Lower lobe of right lung (tissue), 2 donors: ENCODE measurements at regions not wholly inside any gene's neighbourhood (a gene's known extent, or its start where the extent isn't known, plus 50 kb on each side); places are given as distances from the start of the nearest gene placed in this dataset.

Experiments used
- ATAC-seq, 2 donors: fragments of 200-7000 bp; cut with Tn5 transposase; one replicate each; pipeline ENCODE4 v1.9.1; 2020 to 2022; ENCODE audit warnings: mild to moderate bottlenecking in 2 of 2, moderate library complexity in 2 of 2
- DNase-seq: peaks from one replicate; pipeline ENCODE4 v3.0.0-alpha.2; 2020
- H3K27ac ChIP-seq: fragments of 200-600 bp; one replicate; pipeline ENCODE4 v1.8.0; 2022
- H3K27me3 ChIP-seq: fragments of 200-600 bp; one replicate; pipeline ENCODE4 v1.8.0; 2022; ENCODE audit warnings: low read depth
- H3K36me3 ChIP-seq: fragments of 200-600 bp; one replicate; pipeline ENCODE4 v1.8.0; 2022; ENCODE audit warnings: mild to moderate bottlenecking
- H3K4me1 ChIP-seq: fragments of 200-600 bp; one replicate; pipeline ENCODE4 v1.8.0; 2022
- H3K4me3 ChIP-seq: fragments of 200-600 bp; one replicate; pipeline ENCODE4 v1.8.0; 2022; ENCODE audit warnings: mild to moderate bottlenecking
- H3K9me3 ChIP-seq: fragments of 200-600 bp; one replicate; pipeline ENCODE4 v1.8.0; 2022
- intact Hi-C: fragments of 100-400 bp; cut with DNase I; formaldehyde crosslinking; loops from one replicate; pipeline ENCODE4 v1.11.0; 2022
- TF ChIP-seq, protein P1 (sequence below): fragments of 200-600 bp; IDR thresholded peaks from one replicate; pipeline ENCODE4 v1.8.0; 2022; ENCODE audit warnings: antibody characterized with exemption, mild to moderate bottlenecking
- donor health status: DM: no; HTN: yes; CAD: no; lungs with severe emphysema.

- no peak for ATAC-seq
- no peak overlapping the region for H3K27ac ChIP-seq
- TF ChIP-seq, protein P1, sequence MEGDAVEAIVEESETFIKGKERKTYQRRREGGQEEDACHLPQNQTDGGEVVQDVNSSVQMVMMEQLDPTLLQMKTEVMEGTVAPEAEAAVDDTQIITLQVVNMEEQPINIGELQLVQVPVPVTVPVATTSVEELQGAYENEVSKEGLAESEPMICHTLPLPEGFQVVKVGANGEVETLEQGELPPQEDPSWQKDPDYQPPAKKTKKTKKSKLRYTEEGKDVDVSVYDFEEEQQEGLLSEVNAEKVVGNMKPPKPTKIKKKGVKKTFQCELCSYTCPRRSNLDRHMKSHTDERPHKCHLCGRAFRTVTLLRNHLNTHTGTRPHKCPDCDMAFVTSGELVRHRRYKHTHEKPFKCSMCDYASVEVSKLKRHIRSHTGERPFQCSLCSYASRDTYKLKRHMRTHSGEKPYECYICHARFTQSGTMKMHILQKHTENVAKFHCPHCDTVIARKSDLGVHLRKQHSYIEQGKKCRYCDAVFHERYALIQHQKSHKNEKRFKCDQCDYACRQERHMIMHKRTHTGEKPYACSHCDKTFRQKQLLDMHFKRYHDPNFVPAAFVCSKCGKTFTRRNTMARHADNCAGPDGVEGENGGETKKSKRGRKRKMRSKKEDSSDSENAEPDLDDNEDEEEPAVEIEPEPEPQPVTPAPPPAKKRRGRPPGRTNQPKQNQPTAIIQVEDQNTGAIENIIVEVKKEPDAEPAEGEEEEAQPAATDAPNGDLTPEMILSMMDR: no peak
Measured at GRCh38 chr6:44665683-44666082, 278.2 kb downstream of the CDC5L start.

DNA sequence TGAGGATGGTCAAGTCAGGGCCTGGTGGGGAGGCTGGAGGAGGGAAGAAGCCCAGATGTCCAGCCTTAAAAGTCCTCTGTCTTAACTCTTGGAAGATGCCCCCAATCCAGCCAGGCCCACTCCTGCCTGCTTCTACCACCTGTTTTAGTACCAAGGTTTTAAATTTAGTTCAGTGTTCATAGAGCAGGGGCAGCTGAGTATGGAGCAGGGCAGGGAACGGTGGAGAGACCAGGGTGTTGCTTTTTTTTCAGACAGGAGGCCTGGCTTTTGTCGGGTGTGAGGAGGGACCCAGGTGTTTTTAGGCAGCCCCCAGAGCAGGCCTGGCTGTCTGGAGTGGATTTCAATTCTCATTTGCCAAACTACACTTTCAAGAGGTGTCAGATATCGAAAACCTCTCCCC, 278.8 kb downstream of the CDC5L start:
- ATAC-seq (no peak), DNase-seq (no peak)
- no peaks in the 10 kb centered on the region for H3K36me3 ChIP-seq
- no peaks in the 10 kb centered on the region for H3K27me3 ChIP-seq
- intact Hi-C loops: no loop called here
- TF ChIP-seq, protein P1: no peak
- no peak overlapping the region for H3K27ac ChIP-seq
- no peak overlapping the region for H3K4me3 ChIP-seq
- H3K9me3 ChIP-seq: no peaks in the 10 kb centered on the region
- H3K4me1 ChIP-seq: peaks cover 13% of the 10 kb centered on the region

More at GRCh38 chr6:44665683-44666082, 278.2 kb downstream of the CDC5L start:
- H3K4me1 ChIP-seq: peaks cover 13% of the 10 kb centered on the region
- H3K36me3 ChIP-seq: no peaks in the 10 kb centered on the region
- intact Hi-C loops: no loop called here
- H3K9me3 ChIP-seq: no peaks in the 10 kb centered on the region
- H3K27me3 ChIP-seq: no peaks in the 10 kb centered on the region
- DNase-seq: no peak
- H3K4me3 ChIP-seq: no peak overlapping the region

GRCh38 chr6:44667226-44667625, 279.7 kb downstream of the CDC5L start:
- intact Hi-C loops: no loop called here
- Histone ChIP-seq H3K27me3 (no peaks in the 10 kb centered on the region), H3K4me1 (peaks cover 11% of the 10 kb centered on the region), H3K27ac (no peak overlapping the region), H3K4me3 (no peak overlapping the region), H3K9me3 (no peaks in the 10 kb centered on the region), H3K36me3 (no peaks in the 10 kb centered on the region)
- DNase-seq (no peak), ATAC-seq (no peak)
- TF ChIP-seq, protein P1: no peak

- no peak overlapping the region for H3K4me3 ChIP-seq
- no peaks in the 10 kb centered on the region for H3K36me3 ChIP-seq
- no peaks in the 10 kb centered on the region for H3K27me3 ChIP-seq
- H3K9me3 ChIP-seq: no peaks in the 10 kb centered on the region
- peak in 1 of 2 donors; percentile 55 for ATAC-seq
- DNase-seq: no peak
- intact Hi-C loops: no loop called here
- TF ChIP-seq, protein P1: peak; percentile 53
- peaks cover 5% of the 10 kb centered on the region for H3K4me1 ChIP-seq
- H3K27ac ChIP-seq: no peak overlapping the region
Measured at GRCh38 chr6:44667668-44668390, 280.3 kb downstream of the CDC5L start.

DNA sequence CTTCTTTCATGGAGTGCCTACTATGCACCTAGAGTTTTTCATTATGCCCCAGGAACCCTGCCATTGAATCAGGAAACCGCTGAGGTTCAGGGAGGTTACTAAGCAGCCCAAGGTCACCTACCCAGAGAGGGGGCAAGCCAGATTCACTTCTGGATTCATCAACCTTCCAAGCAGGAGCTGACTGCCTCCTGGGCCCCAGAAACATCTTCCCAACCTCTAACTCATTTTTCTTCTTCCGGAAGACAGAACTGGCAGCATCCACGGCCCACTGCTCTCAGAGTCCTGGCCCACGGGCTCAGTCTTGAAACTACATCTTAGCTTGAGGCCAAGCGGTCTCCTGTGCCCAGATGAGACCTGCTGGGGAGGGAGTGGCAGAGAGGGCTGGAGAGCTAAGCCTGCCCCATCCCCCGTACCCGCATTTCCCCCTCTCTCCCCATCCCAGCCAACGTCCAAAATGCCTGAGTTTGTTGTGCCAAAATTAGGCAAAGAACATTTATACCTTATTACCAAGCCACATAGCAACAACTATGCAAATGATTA, 281.0 kb downstream of the CDC5L start:
- H3K27me3 ChIP-seq: no peaks in the 10 kb centered on the region
- no peaks in the 10 kb centered on the region for H3K9me3 ChIP-seq
- ATAC-seq (no peak), DNase-seq (no peak)
- no peaks in the 10 kb centered on the region for H3K36me3 ChIP-seq
- H3K4me3 ChIP-seq: no peak overlapping the region
- TF ChIP-seq, protein P1: no peak
- no peaks in the 10 kb centered on the region for H3K4me1 ChIP-seq
- no peak overlapping the region for H3K27ac ChIP-seq
- intact Hi-C loops: no loop called here
